Tibial artery (tissue), 4 donors: ENCODE measurements at regions not wholly inside any gene's neighbourhood (a gene's known extent, or its start where the extent isn't known, plus 50 kb on each side); places are given as distances from the start of the nearest gene placed in this dataset.

Source experiments
- DNase-seq, 2 donors: peaks; one replicate each; pipeline ENCODE4 v3.0.0-alpha.2; 2019
- H3K27ac ChIP-seq, 2 donors: fragments of 200-600 bp; sonication (generic) in 1 of 2; 1 replicate in 1 of 2; 2 replicates in 1 of 2; pipeline ENCODE4 v1.5.1; 2018 to 2019; ENCODE audit warnings: mild to moderate bottlenecking in 1 of 2
- H3K27me3 ChIP-seq, 2 donors: fragments of 200-600 bp; sonication (generic) in 1 of 2; one replicate each; pipeline versions ENCODE4 v1.5.1 to v1.6.0; 2016 to 2019
- H3K36me3 ChIP-seq, 3 donors: fragments of 200-600 bp; sonication (generic) in 2 of 3; one replicate each; pipeline ENCODE4 v1.5.1; 2016 to 2019; ENCODE audit warnings: mild to moderate bottlenecking in 2 of 3
- H3K4me1 ChIP-seq, 4 donors: fragments of 200-600 bp; sonication (generic) in 2 of 4; 1 replicate in 3 of 4; 2 replicates in 1 of 4; pipeline ENCODE4 v1.5.1; 2016 to 2019
- H3K4me3 ChIP-seq, 2 donors: fragments of 200-600 bp; sonication (generic) in 1 of 2; 1 replicate in 1 of 2; 2 replicates in 1 of 2; pipeline ENCODE4 v1.5.1; 2018 to 2019; ENCODE audit warnings: mild to moderate bottlenecking in 2 of 2
- H3K9me3 ChIP-seq, 3 donors: fragments of 200-600 bp; sonication (generic) in 1 of 3; one replicate each; pipeline ENCODE4 v1.5.1; 2016 to 2019
- intact Hi-C: fragments of 100-400 bp; cut with DNase I; formaldehyde crosslinking; loops from one replicate; pipeline ENCODE4 v1.15.0; 2023; ENCODE audit warnings: low total_unique reads
- TF ChIP-seq, protein P1 (sequence below), 2 experiments: fragments of 200-600 bp in 1 of 2; fragments of 450-650 bp in 1 of 2; IDR thresholded peaks; one replicate each; pipeline ENCODE4 v1.5.1; 2017 to 2019; ENCODE audit warnings: antibody characterized with exemption in 2 of 2, mild to moderate bottlenecking in 1 of 2, moderate library complexity in 1 of 2

DNA sequence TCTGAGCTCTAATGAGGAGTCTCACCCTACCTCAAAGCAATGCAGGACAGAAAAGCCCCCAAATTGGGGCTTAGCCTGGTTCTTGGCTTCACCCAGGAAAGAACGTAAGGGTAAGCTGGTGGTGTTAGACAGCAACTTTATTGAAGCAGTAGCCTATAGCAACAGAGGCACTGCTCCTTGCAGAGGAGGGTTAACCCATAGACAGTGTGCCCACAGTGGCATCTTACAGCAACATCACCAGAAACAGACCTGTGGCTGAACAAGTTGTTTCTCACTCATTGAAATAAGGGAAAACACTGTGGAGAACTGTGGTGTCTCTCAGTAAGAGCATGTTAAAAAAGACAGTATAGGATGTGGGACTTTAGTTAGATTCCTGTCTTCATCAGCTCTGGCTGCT is 80.4 kb upstream of the SPTLC3 start:
- Histone ChIP-seq H3K27me3 (no peaks in the 10 kb centered on the region), H3K9me3 (no peaks in the 10 kb centered on the region), H3K36me3 (no peaks in the 10 kb centered on the region), H3K4me3 (no peak overlapping the region), H3K4me1 (no peaks in the 10 kb centered on the region), H3K27ac (no peak overlapping the region)
- TF ChIP-seq, protein P1, sequence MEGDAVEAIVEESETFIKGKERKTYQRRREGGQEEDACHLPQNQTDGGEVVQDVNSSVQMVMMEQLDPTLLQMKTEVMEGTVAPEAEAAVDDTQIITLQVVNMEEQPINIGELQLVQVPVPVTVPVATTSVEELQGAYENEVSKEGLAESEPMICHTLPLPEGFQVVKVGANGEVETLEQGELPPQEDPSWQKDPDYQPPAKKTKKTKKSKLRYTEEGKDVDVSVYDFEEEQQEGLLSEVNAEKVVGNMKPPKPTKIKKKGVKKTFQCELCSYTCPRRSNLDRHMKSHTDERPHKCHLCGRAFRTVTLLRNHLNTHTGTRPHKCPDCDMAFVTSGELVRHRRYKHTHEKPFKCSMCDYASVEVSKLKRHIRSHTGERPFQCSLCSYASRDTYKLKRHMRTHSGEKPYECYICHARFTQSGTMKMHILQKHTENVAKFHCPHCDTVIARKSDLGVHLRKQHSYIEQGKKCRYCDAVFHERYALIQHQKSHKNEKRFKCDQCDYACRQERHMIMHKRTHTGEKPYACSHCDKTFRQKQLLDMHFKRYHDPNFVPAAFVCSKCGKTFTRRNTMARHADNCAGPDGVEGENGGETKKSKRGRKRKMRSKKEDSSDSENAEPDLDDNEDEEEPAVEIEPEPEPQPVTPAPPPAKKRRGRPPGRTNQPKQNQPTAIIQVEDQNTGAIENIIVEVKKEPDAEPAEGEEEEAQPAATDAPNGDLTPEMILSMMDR (IDR thresholded peaks at IDR 0.05), result no peak
- intact Hi-C loops, result loop anchor here (10.0 kb wide), 1 partner anchor 176 kb away; no protein-coding TSS in a partner anchor
- DNase-seq, result no peak

DNA sequence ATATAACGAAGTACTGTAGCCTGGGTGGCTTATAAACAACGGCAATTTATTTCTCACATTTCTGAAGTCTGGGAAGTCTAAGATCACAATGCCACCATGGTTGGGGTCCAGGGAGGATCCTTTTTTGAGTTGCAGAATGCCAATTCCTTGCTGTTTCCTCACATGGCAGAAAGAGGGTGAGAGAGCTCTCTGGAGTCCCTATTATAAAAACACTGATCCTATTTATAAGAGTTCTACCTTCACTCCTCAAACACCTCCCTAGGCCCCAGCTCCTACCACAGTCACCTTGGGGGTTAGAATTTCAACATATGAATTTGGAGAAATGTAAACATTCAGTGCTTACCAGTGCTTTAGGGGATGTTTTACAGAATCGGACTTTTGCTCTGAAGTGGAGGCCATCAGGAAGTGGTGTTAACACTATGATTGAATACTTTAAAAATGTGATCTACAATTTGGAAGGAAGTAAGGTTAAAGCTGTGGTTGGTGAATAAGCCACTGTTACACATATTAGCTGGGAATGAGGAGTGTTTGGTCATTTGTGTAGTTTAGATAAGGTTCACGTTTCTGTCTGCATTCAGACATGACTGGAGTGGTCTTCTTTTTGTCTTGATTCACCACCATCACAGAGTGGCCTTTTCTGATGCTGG is 79.9 kb upstream of the SPTLC3 start:
- intact Hi-C loops, result loop anchor here (10.0 kb wide), 1 partner anchor 176 kb away; no protein-coding TSS in a partner anchor
- Histone ChIP-seq H3K27me3 (no peaks in the 10 kb centered on the region), H3K9me3 (no peaks in the 10 kb centered on the region), H3K36me3 (no peaks in the 10 kb centered on the region), H3K4me1 (no peaks in the 10 kb centered on the region), H3K27ac (no peak overlapping the region), H3K4me3 (no peak overlapping the region)
- no peak for DNase-seq
- TF ChIP-seq, protein P1 (IDR thresholded peaks at IDR 0.05), result no peak

DNA sequence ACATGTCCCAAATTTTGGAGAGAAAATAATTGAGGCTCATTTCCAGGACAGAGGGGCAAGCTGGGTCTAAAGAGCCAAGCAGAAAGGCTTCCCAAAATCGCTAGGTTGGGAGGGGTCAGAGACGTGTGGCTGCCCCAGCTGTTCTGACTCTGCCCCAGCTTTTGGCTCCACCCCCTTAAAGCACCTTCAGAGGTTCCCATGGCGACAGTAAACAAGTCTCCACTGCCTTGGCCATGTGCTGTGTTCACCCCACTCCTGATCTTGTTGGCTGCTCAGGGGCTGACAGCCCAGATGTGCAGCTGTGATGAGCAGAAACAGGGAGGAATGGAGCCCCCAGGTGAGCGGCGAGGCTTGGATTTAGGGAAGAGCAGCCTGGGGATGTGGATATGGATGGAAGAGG is 72.8 kb upstream of the SPTLC3 start:
- Histone ChIP-seq H3K36me3 (no peaks in the 10 kb centered on the region), H3K27me3 (no peaks in the 10 kb centered on the region), H3K4me3 (no peak overlapping the region), H3K27ac (no peak overlapping the region), H3K9me3 (no peaks in the 10 kb centered on the region), H3K4me1 (no peaks in the 10 kb centered on the region)
- TF ChIP-seq, protein P1 (IDR thresholded peaks at IDR 0.05), result no peak
- intact Hi-C loops, result no loop called here
- DNase-seq, result no peak

DNA sequence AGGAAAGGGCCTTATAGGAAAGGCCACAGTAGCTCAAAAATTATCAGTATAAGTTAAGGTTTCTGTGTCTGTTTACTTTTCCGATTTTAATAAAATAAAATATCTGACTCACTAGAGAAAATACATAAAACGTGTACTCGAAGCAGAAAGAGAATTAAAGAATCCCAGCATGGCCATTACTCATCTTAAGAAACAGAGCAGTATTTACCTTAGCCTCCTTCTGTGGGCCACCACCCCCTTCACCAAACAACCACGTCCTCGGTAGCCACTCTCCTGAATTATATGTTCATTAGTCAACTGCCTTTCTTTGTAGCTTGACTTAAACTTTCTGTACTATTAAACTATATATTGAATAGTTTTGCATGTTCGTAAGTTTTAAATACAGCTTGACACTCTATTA is 72.2 kb upstream of the SPTLC3 start:
- Histone ChIP-seq H3K4me3 (no peak overlapping the region), H3K27me3 (no peaks in the 10 kb centered on the region), H3K36me3 (no peaks in the 10 kb centered on the region), H3K9me3 (no peaks in the 10 kb centered on the region), H3K4me1 (no peaks in the 10 kb centered on the region), H3K27ac (no peak overlapping the region)
- no peak for DNase-seq
- intact Hi-C loops, result no loop called here
- TF ChIP-seq, protein P1 (IDR thresholded peaks at IDR 0.05), result no peak

DNA sequence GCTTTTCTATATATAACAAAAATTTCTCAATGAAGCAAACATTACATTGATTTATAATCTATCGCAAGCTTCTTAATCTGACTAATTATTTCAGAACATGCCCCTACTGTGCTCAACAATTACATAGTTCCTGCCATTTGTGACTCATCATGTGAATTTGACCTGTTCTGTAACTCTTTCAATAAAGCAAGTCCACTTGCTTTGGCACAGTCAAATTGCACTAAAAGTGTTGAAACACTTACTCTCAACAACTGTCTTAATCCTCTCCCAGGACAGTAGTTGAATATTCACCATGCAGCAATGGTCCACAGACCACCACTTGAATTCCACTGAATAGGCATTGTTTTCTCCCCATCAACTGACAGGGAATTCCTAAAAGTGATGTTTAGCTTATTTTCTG is 67.7 kb upstream of the SPTLC3 start:
- Histone ChIP-seq H3K4me1 (no peaks in the 10 kb centered on the region), H3K4me3 (no peak overlapping the region), H3K36me3 (no peaks in the 10 kb centered on the region), H3K27ac (no peak overlapping the region), H3K27me3 (no peaks in the 10 kb centered on the region), H3K9me3 (no peaks in the 10 kb centered on the region)
- intact Hi-C loops, result no loop called here
- TF ChIP-seq, protein P1 (IDR thresholded peaks at IDR 0.05), result no peak
- no peak for DNase-seq

DNA sequence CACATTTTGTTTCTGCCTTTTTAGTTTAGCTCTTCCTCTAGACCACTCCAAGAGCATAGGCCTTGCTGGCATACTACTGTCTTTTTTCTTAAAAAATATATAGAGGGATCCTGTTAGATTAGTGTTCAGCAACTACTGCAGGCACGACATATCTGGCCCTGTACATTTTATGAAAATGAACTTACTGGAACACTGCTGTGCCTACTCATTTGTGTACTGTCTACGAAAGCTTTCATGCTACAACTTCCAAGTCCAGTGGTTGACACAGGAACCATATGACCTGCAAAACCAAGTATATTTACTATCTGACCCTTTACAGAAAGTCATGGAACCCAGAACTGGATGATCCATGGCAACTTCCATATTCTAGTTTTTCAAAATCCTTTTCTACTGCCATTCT is 66.6 kb upstream of the SPTLC3 start:
- intact Hi-C loops, result no loop called here
- DNase-seq, result no peak
- H3K36me3 ChIP-seq, result no peaks in the 10 kb centered on the region
- TF ChIP-seq, protein P1 (IDR thresholded peaks at IDR 0.05), result no peak
- no peak overlapping the region for H3K4me3 ChIP-seq
- H3K27me3 ChIP-seq, result no peaks in the 10 kb centered on the region
- H3K4me1 ChIP-seq, result no peaks in the 10 kb centered on the region
- no peak overlapping the region for H3K27ac ChIP-seq
- no peaks in the 10 kb centered on the region for H3K9me3 ChIP-seq
